Endothelial cell of umbilical vein (primary cell): ENCODE measurements at regions not wholly inside any gene's neighbourhood (a gene's known extent, or its start where the extent isn't known, plus 50 kb on each side); places are given as distances from the start of the nearest gene placed in this dataset.

Experiments
- CTCF ChIP-seq, 2 donors: IDR thresholded peaks; 1 replicate in 1 of 2; 2 replicates in 1 of 2; pipeline ENCODE4 v1.5.1; 2011; ENCODE audit warnings: low read length in 2 of 2, mild to moderate bottlenecking in 2 of 2, moderate library complexity in 2 of 2, control low read depth in 1 of 2, inconsistent platforms in 1 of 2, low read depth in 1 of 2; ENCODE audit not compliant: insufficient read depth in 1 of 2; ENCODE audit errors: extremely low read depth in 1 of 2
- POLR2A ChIP-seq: IDR thresholded peaks from 2 replicates; pipeline ENCODE4 v1.6.1; 2012; ENCODE audit warnings: low read depth, mild to moderate bottlenecking, control low read depth, low read length
- POLR2AphosphoS5 ChIP-seq: IDR thresholded peaks from 2 replicates; pipeline ENCODE4 v1.6.1; 2012; ENCODE audit warnings: low read depth, mild to moderate bottlenecking, control low read depth, low read length, moderate library complexity; ENCODE audit not compliant: insufficient read depth

GRCh38 chr5:136722086-136722485, 356.7 kb upstream of the TRPC7 start:
- no peak for TF ChIP-seq POLR2A
- no peak for TF ChIP-seq POLR2AphosphoS5
- TF ChIP-seq CTCF (IDR thresholded peaks at IDR 0.05; ENCODE audit: extremely low read depth in 1 of 2, insufficient read depth in 1 of 2, low read depth in 1 of 2, low read length in 2 of 2): no peak
